NT2/D1 (cell line): ENCODE measurements at regions not wholly inside any gene's neighbourhood (a gene's known extent, or its start where the extent isn't known, plus 50 kb on each side); places are given as distances from the start of the nearest gene placed in this dataset.

Experiments used
- SUZ12 ChIP-seq: IDR thresholded peaks from 2 replicates; pipeline ENCODE4 v1.6.1; 2011; ENCODE audit not compliant: insufficient read length, insufficient read depth; ENCODE audit errors: extremely low read depth
- YY1 ChIP-seq: IDR thresholded peaks from 2 replicates; pipeline ENCODE4 v1.6.1; 2011; ENCODE audit not compliant: insufficient read length, insufficient read depth
- ZNF274 ChIP-seq: IDR thresholded peaks from 2 replicates; pipeline ENCODE4 v1.6.1; 2011; ENCODE audit warnings: mild to moderate bottlenecking, low read depth, low read length

DNA sequence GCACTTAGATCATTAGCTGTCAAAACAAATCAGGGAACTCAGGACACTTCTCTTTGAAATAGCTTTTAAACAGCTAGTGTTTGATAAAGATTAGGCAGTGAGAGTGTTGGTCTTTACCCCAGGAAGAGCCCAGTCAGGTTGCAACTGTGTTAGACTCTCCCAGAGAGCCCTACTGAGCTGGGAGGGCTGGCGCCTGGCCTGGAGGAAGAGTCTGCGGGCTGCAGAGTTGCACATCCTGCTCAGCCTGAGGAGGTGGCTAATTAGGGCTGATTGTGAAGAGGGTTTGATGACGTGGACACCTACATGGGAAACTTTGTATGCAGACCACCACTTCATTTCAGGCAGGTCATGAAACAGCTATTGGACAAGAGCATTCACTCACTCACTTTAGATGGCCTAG is 112.0 kb downstream of the TMEM174 start:
- TF ChIP-seq YY1 (no peak), ZNF274 (no peak), SUZ12 (no peak)
